HCT116 (cell line): ENCODE measurements at regions not wholly inside any gene's neighbourhood (a gene's known extent, or its start where the extent isn't known, plus 50 kb on each side); places are given as distances from the start of the nearest gene placed in this dataset.

Source experiments
- ATAC-seq: fragments of 200-7000 bp; cut with Tn5 transposase; 2 replicates; pipeline ENCODE4 v1.9.1; 2020; ENCODE audit warnings: mild to moderate bottlenecking, moderate library complexity
- BruUV-seq: library from RNA; stranded (reverse); fragments of 400-500 nt; replicated peaks from 2 replicates; lab custom pipeline; 2021; lab: Mats Ljungman, UMichigan
- CTCF ChIA-PET: fragments of 300-600 bp; sonication (Branson Sonifier 250); formaldehyde crosslinking; loops from one replicate; lab custom pipeline; 2021; ENCODE audit warnings: antibody characterized with exemption; lab: Charles Lee
- POLR2A ChIA-PET: fragments of 300-600, 350-600 bp; sonication (Branson Sonifier 250); formaldehyde crosslinking; loops from one replicate; lab custom pipeline; 2021; ENCODE audit warnings: antibody characterized with exemption; lab: Charles Lee
- RAD21 ChIA-PET, 2 experiments: fragments of 300-600 bp; sonication (Branson Sonifier 250); formaldehyde crosslinking; loops; one replicate each; lab custom pipeline; 2023; ENCODE audit warnings: low total read pairs in 2 of 2; ENCODE audit not compliant: uncharacterized antibody in 2 of 2, unreplicated experiment in 2 of 2, low non-redundant PET in 1 of 2; lab: Charles Lee
- DNase-seq: peaks from one replicate; pipeline ENCODE4 v3.0.0-alpha.2; 2010; ENCODE audit warnings: low read depth, low spot score
- H2AFZ ChIP-seq: fragments of 200-600 bp; shearing (Covaris generic), sonication (generic); 2 replicates; pipeline ENCODE4 v1.6.1; 2017; ENCODE audit warnings: low read depth, mixed run types, mixed read lengths, antibody characterized with exemption, low read length; ENCODE audit not compliant: poor library complexity, severe bottlenecking
- H3K27ac ChIP-seq: 2 replicates; pipeline ENCODE4 v1.5.1; 2012; ENCODE audit warnings: low read depth, low read length
- H3K27me3 ChIP-seq: fragments of 200-600 bp; sonication (generic); 2 replicates; pipeline ENCODE4 v1.6.1; 2016; ENCODE audit warnings: mixed run types, low read length, mixed read lengths; ENCODE audit not compliant: insufficient read depth
- H3K36me3 ChIP-seq, 2 experiments: fragments of 200-500 bp in 1 of 2; fragments of 200-600 bp in 1 of 2; sonication (Bioruptor generic) in 1 of 2; sonication (generic) in 1 of 2; 2 replicates each; pipeline versions ENCODE4 v1.5.1 to v1.6.1; 2014 to 2016; ENCODE audit warnings: low read length in 2 of 2, inconsistent platforms in 1 of 2, mixed read lengths in 1 of 2, mixed run types in 1 of 2; ENCODE audit not compliant: insufficient read depth in 2 of 2, control insufficient read depth in 1 of 2
- H3K4me1 ChIP-seq, 2 experiments: fragments of 200-600 bp in 1 of 2; sonication (generic) in 1 of 2; 2 replicates each; pipeline versions ENCODE4 v1.5.1 to v1.6.1; 2012 to 2017; ENCODE audit warnings: low read length in 2 of 2, inconsistent platforms in 1 of 2, mild to moderate bottlenecking in 1 of 2, mixed read lengths in 1 of 2, mixed run types in 1 of 2, moderate library complexity in 1 of 2; ENCODE audit not compliant: insufficient read depth in 2 of 2, control insufficient read depth in 1 of 2
- H3K4me2 ChIP-seq: fragments of 200-600 bp; sonication (generic); 2 replicates; pipeline ENCODE4 v1.6.1; 2017; ENCODE audit warnings: mixed run types, low read length, mixed read lengths
- H3K4me3 ChIP-seq, 2 experiments: fragments of 200-600 bp in 1 of 2; sonication (generic) in 1 of 2; replicated peaks in 1 of 2; 2 replicates each; pipeline ENCODE4 v1.5.1; 2011 to 2016; ENCODE audit warnings: low read length in 2 of 2, control low read depth in 1 of 2, low read depth in 1 of 2, mild to moderate bottlenecking in 1 of 2, mixed read lengths in 1 of 2, mixed run types in 1 of 2
- H3K79me2 ChIP-seq: fragments of 200-600 bp; sonication (generic); 2 replicates; pipeline ENCODE4 v1.6.1; 2017; ENCODE audit warnings: mild to moderate bottlenecking, mixed run types, low read length, moderate library complexity, mixed read lengths; ENCODE audit not compliant: insufficient read depth
- H3K9ac ChIP-seq: fragments of 200-600 bp; sonication (generic); 2 replicates; pipeline ENCODE4 v1.6.1; 2016; ENCODE audit warnings: low read length, mixed read lengths
- H3K9me2 ChIP-seq: fragments of 200-600 bp; sonication (generic), shearing (Covaris generic); 2 replicates; pipeline ENCODE4 v1.6.1; 2017; ENCODE audit warnings: mixed run types, mild to moderate bottlenecking, moderate library complexity; ENCODE audit not compliant: insufficient read depth
- H3K9me3 ChIP-seq, 2 experiments: fragments of 200-500 bp in 1 of 2; fragments of 200-600 bp in 1 of 2; sonication (Bioruptor generic) in 1 of 2; sonication (generic) in 1 of 2; 2 replicates each; pipeline ENCODE4 v1.6.1; 2014 to 2017; ENCODE audit warnings: low read length in 2 of 2, mixed read lengths in 2 of 2, inconsistent platforms in 1 of 2, low read depth in 1 of 2, mild to moderate bottlenecking in 1 of 2, mixed run types in 1 of 2, moderate library complexity in 1 of 2; ENCODE audit not compliant: control insufficient read depth in 1 of 2, insufficient read depth in 1 of 2
- H4K20me1 ChIP-seq: fragments of 200-600 bp; sonication (generic), shearing (Covaris generic); 2 replicates; pipeline ENCODE4 v1.6.1; 2017; ENCODE audit warnings: mixed run types, mild to moderate bottlenecking, moderate library complexity; ENCODE audit not compliant: insufficient read depth
- ATF3 ChIP-seq: IDR thresholded peaks from 2 replicates; pipeline ENCODE4 v1.6.1; 2012
- CBX3 ChIP-seq: IDR thresholded peaks from 2 replicates; pipeline ENCODE4 v1.6.1; 2012; ENCODE audit warnings: low read depth
- CEBPB ChIP-seq: IDR thresholded peaks from 2 replicates; pipeline ENCODE4 v1.6.1; 2012; ENCODE audit warnings: low read depth
- CTCF ChIP-seq, 3 experiments: fragments of 200-600 bp in 1 of 3; sonication (generic) in 1 of 3; IDR thresholded peaks in 2 of 3; conservative IDR thresholded peaks in 1 of 3; 2 replicates each; pipeline ENCODE4 v1.5.1; 2012 to 2017; ENCODE audit warnings: low read depth in 2 of 3, low read length in 2 of 3, antibody characterized with exemption in 1 of 3, borderline replicate concordance in 1 of 3, control low read depth in 1 of 3, mild to moderate bottlenecking in 1 of 3, mixed read lengths in 1 of 3, mixed run types in 1 of 3, moderate library complexity in 1 of 3; ENCODE audit not compliant: insufficient read depth in 1 of 3
- EGR1 ChIP-seq: IDR thresholded peaks from 2 replicates; pipeline ENCODE4 v1.6.1; 2012; ENCODE audit warnings: low read depth
- FOSL1 ChIP-seq: IDR thresholded peaks from 2 replicates; pipeline ENCODE4 v1.6.1; 2012; ENCODE audit warnings: low read depth
- JUND ChIP-seq: IDR thresholded peaks from 2 replicates; pipeline ENCODE4 v1.6.1; 2012
- POLR2A ChIP-seq: IDR thresholded peaks from 2 replicates; pipeline ENCODE4 v1.7.0; 2011; ENCODE audit warnings: borderline replicate concordance; ENCODE audit not compliant: insufficient read depth, insufficient read length; ENCODE audit errors: extremely low read depth
- POLR2AphosphoS5 ChIP-seq: IDR thresholded peaks from 2 replicates; pipeline ENCODE4 v1.6.1; 2011; ENCODE audit warnings: mild to moderate bottlenecking, low read depth, low read length, moderate library complexity
- RAD21 ChIP-seq: IDR thresholded peaks from 2 replicates; pipeline ENCODE4 v1.6.1; 2012; ENCODE audit warnings: low read depth, mild to moderate bottlenecking
- SP1 ChIP-seq: IDR thresholded peaks from 2 replicates; pipeline ENCODE4 v1.6.1; 2012; ENCODE audit warnings: low read depth
- SRF ChIP-seq: IDR thresholded peaks from 2 replicates; pipeline ENCODE4 v1.6.1; 2012; ENCODE audit warnings: low read depth
- TCF7L2 ChIP-seq: IDR thresholded peaks from 2 replicates; pipeline ENCODE4 v1.7.0; 2011; ENCODE audit warnings: borderline replicate concordance, inconsistent platforms; ENCODE audit not compliant: insufficient read depth, insufficient read length; ENCODE audit errors: extremely low read depth
- YY1 ChIP-seq: IDR thresholded peaks from 2 replicates; pipeline ENCODE4 v1.6.1; 2011; ENCODE audit warnings: low read length, low read depth, moderate library complexity, mild to moderate bottlenecking; ENCODE audit not compliant: insufficient replicate concordance; ENCODE audit errors: extremely low read depth
- ZBTB33 ChIP-seq: IDR thresholded peaks from 2 replicates; pipeline ENCODE4 v1.6.1; 2011; ENCODE audit warnings: mild to moderate bottlenecking, low read length, moderate library complexity; ENCODE audit not compliant: insufficient replicate concordance; ENCODE audit errors: extremely low read depth
- ZFX ChIP-seq: fragments of 450-650 bp; IDR thresholded peaks from 2 replicates; pipeline ENCODE4 v1.6.1; 2017
- intact Hi-C: fragments of 100-400 bp; cut with micrococcal nuclease; formaldehyde crosslinking; loops from 2 replicates; pipeline ENCODE4 v1.10.0; 2022
- TF ChIP-seq, protein P1 (sequence below): IDR thresholded peaks from 2 replicates; pipeline ENCODE4 v1.6.1; 2012; ENCODE audit warnings: low read depth

- Histone ChIP-seq H3K79me2 (no peaks in the 10 kb centered on the region), H3K27me3 (no peaks in the 10 kb centered on the region), H2AFZ (no peak overlapping the region), H3K4me3 (no peak overlapping the region)
- ChIA-PET CTCF (no interaction called here), RAD21 (no interaction called here)
- no peak for ATAC-seq
- no peak for TF ChIP-seq TCF7L2
- TF ChIP-seq POLR2AphosphoS5, result no peak
- TF ChIP-seq RAD21, result no peak
- no peak for TF ChIP-seq ZBTB33
- TF ChIP-seq ATF3, result no peak
- no peak for TF ChIP-seq ZFX
- no peak for TF ChIP-seq SRF
- TF ChIP-seq JUND, result no peak
- TF ChIP-seq CTCF (IDR thresholded peaks at IDR 0.05 in 2 of 3, conservative IDR thresholded peaks at IDR 0.05 in 1 of 3; ENCODE audit: borderline replicate concordance in 1 of 3, insufficient read depth in 1 of 3, low read depth in 2 of 3, low read length in 2 of 3), result no peak
- TF ChIP-seq CEBPB, result no peak
- TF ChIP-seq SP1, result no peak
- no peak for TF ChIP-seq POLR2A
- TF ChIP-seq CBX3, result no peak
- no peak for TF ChIP-seq FOSL1
- TF ChIP-seq, protein P1, sequence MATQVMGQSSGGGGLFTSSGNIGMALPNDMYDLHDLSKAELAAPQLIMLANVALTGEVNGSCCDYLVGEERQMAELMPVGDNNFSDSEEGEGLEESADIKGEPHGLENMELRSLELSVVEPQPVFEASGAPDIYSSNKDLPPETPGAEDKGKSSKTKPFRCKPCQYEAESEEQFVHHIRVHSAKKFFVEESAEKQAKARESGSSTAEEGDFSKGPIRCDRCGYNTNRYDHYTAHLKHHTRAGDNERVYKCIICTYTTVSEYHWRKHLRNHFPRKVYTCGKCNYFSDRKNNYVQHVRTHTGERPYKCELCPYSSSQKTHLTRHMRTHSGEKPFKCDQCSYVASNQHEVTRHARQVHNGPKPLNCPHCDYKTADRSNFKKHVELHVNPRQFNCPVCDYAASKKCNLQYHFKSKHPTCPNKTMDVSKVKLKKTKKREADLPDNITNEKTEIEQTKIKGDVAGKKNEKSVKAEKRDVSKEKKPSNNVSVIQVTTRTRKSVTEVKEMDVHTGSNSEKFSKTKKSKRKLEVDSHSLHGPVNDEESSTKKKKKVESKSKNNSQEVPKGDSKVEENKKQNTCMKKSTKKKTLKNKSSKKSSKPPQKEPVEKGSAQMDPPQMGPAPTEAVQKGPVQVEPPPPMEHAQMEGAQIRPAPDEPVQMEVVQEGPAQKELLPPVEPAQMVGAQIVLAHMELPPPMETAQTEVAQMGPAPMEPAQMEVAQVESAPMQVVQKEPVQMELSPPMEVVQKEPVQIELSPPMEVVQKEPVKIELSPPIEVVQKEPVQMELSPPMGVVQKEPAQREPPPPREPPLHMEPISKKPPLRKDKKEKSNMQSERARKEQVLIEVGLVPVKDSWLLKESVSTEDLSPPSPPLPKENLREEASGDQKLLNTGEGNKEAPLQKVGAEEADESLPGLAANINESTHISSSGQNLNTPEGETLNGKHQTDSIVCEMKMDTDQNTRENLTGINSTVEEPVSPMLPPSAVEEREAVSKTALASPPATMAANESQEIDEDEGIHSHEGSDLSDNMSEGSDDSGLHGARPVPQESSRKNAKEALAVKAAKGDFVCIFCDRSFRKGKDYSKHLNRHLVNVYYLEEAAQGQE, result no peak
- TF ChIP-seq YY1, result no peak
- TF ChIP-seq EGR1, result no peak
- TF ChIP-seq, all 23 proteins: peak for 0
- intact Hi-C loops, result no loop called here
- Histone ChIP-seq H3K4me1 (no peaks in the 10 kb centered on the region), H3K9me2 (no peaks in the 10 kb centered on the region), H3K27ac (no peak overlapping the region), H3K36me3 (no peaks in the 10 kb centered on the region), H3K9me3 (peaks cover 0 to 10% of the 10 kb centered on the region in 2 experiments), H3K9ac (no peak overlapping the region), H4K20me1 (no peaks in the 10 kb centered on the region), H3K4me2 (no peak overlapping the region)
- BruUV-seq, result no TSS peak
- no peak for DNase-seq
- POLR2A ChIA-PET, result no interaction called here
Observed at GRCh38 chr9:25212361-25212760, 465.9 kb downstream of the TUSC1 start.
